ENCODE measurements at regions not wholly inside any gene's neighbourhood (a gene's known extent, or its start where the extent isn't known, plus 50 kb on each side); places are given as distances from the start of the nearest gene placed in this dataset.

GRCh38 chr2:235312571-235312970 lies 181.3 kb upstream of the AGAP1 start:
- no peak for DNase-seq

GRCh38 chr2:235314371-235314930 lies 179.4 kb upstream of the AGAP1 start:
- no peak for DNase-seq

- DNase-seq, result no peak
Measured at GRCh38 chr2:235319095-235319494, 174.7 kb upstream of the AGAP1 start.

GRCh38 chr2:235320326-235320725 lies 173.5 kb upstream of the AGAP1 start:
- no peak for DNase-seq

GRCh38 chr2:235324324-235324723 lies 169.5 kb upstream of the AGAP1 start:
- no peak for DNase-seq

GRCh38 chr2:235325151-235325550 lies 168.7 kb upstream of the AGAP1 start:
- DNase-seq, result no peak

- no peak for DNase-seq
Measured at GRCh38 chr2:235328991-235329390, 164.9 kb upstream of the AGAP1 start.

GRCh38 chr2:235330775-235331451 lies 162.9 kb upstream of the AGAP1 start:
- no peak for DNase-seq

- no peak for DNase-seq
Measured at GRCh38 chr2:235332240-235332890, 161.5 kb upstream of the AGAP1 start.

- no peak for DNase-seq
Measured at GRCh38 chr2:235333076-235333475, 160.8 kb upstream of the AGAP1 start.

- DNase-seq, result no peak
Measured at GRCh38 chr2:235334179-235334578, 159.7 kb upstream of the AGAP1 start.

GRCh38 chr2:235343156-235343774 lies 150.6 kb upstream of the AGAP1 start:
- DNase-seq, result no peak

GRCh38 chr2:235343869-235344268 lies 150.0 kb upstream of the AGAP1 start:
- no peak for DNase-seq

GRCh38 chr2:235345745-235346144 lies 148.1 kb upstream of the AGAP1 start:
- DNase-seq, result no peak

- DNase-seq, result no peak
Measured at GRCh38 chr2:235347691-235348090, 146.2 kb upstream of the AGAP1 start.

- DNase-seq, result no peak
Measured at GRCh38 chr2:235348329-235348728, 145.5 kb upstream of the AGAP1 start.

GRCh38 chr2:235350234-235350633 lies 143.6 kb upstream of the AGAP1 start:
- no peak for DNase-seq

- no peak for DNase-seq
Measured at GRCh38 chr2:235352541-235352940, 141.3 kb upstream of the AGAP1 start.

GRCh38 chr2:235357881-235358280 lies 136.0 kb upstream of the AGAP1 start:
- DNase-seq, result no peak

GRCh38 chr2:235358981-235359471 lies 134.8 kb upstream of the AGAP1 start:
- DNase-seq, result no peak

- no peak for DNase-seq
Measured at GRCh38 chr2:235360446-235360845, 133.4 kb upstream of the AGAP1 start.

- DNase-seq, result no peak
Measured at GRCh38 chr2:235365743-235366142, 128.1 kb upstream of the AGAP1 start.

- no peak for DNase-seq
Measured at GRCh38 chr2:235366390-235366789, 127.5 kb upstream of the AGAP1 start.

- DNase-seq, result no peak
Measured at GRCh38 chr2:235366807-235367206, 127.0 kb upstream of the AGAP1 start.
